GM19035 (cell line): ENCODE measurements at regions not wholly inside any gene's neighbourhood (a gene's known extent, or its start where the extent isn't known, plus 50 kb on each side); places are given as distances from the start of the nearest gene placed in this dataset.

ENCODE experiments used
- ATAC-seq: cut with Tn5 transposase; IDR thresholded peaks from one replicate; pipeline ENCODE4 v1.9.1; 2021; ENCODE audit not compliant: unreplicated experiment

- no peak for ATAC-seq
These were observed 127.2 kb downstream of the RAP2A start for GRCh38 chr13:97561182-97561581.

DNA sequence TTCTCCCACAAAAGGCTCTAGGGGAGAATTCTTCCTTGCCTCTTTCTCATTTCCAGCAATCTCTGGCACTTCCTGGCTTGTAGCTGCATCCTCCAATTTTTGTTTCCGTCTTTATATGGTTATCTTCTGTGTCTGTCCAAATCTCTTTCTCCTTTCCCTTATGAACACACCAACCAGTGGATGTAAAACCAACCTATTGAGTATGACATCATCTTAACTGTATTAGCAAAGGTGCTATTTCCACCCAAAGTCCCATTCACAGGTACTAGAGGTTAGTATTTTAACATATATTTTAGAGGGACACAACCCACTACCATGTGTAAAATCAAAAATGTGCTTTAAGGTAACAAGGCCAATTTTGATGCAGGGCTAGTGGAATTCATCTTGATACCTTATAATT is 129.0 kb downstream of the RAP2A start:
- ATAC-seq, result no peak

DNA sequence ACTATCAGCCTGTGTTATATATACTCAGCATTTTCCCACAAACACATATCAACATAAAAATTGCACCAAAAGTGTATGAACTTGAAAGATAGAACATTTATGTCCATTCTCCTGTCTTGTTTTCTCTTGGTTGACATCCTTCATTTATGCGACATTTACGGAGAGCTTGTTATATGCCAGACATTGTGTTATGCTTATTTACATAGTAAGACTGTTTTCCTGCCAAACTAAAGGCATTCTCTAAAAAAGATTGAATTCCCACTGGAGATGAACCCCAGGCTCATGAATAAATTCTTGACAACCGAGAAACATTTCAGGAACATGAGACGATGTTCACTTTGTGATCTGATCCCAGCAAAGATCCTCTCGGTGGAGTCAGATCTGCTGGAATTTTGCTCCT is 131.0 kb downstream of the RAP2A start:
- ATAC-seq, result no peak

DNA sequence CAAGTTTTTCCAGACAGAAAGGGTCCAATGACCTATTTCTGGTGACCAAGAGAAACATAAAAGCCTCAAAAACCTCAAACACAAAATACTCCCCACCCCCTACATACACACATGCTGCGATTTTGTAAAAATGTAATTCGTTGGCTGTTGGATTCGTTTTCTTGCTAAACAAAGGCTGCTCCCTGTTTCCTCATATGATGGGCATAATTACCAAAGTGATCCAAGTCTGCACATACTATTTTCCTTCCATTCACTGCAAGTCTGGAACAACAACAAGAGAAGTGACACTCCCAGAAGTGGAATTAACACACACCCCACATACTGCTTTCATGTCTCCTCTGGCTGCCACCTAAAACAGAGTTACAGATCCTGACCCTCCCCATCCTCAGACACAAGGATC is 131.9 kb downstream of the RAP2A start:
- no peak for ATAC-seq

DNA sequence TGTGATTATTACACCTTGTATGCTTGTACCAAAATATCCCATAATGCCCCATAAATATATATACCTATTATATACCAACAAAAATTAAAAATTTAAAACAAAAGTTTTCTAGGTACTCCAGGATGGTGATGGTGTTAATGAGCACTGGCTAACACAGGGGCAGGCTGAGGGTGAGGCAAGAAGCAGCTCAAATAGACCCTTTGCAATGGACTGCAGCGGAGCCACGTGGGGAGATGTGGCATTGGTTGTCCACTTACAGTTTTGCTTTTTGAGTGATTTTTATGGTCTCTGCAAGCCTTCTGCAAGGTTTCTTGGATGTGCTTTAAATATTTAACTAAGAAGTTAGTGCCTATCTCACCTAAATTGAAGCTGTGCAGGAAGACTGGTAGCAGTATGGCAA is 132.9 kb downstream of the RAP2A start:
- no peak for ATAC-seq

DNA sequence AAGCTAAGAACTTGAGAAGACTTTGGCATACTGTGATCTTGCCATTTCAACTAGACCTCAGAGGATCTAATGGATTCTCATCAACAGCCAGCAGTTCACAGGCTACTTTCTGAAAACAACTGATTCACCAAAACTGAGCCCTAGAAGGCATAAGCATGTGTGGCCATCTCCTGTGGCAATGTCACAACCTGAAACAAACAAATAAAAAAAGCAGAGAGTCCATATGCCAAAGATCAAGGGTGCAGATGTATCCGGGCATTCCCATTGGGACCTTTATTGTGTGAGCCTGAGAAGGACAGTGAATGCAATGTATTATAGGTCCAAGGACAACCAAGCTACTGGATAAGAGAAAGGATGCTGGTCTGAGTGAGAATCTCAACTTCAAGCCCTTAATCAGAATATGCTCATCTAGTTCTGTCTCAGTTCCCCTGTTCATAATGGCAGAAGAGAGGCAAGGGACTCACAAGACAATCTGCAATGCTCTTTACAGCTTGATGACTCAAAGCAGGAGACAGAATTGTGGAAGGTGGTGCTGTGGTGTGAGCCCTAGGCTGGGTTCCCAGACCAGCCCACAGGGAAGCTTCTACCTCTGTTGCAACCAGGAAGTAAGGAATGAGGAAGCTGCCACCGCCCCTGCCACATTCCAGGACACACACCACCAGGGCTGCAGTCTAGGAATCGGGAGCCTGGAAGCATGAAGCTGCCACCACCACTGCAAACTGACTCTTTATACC is 133.7 kb downstream of the RAP2A start:
- peak; percentile 88 for ATAC-seq

GRCh38 chr13:97568850-97569249 is 134.9 kb downstream of the RAP2A start:
- no peak for ATAC-seq

GRCh38 chr13:97569841-97570240 is 135.9 kb downstream of the RAP2A start:
- no peak for ATAC-seq

DNA sequence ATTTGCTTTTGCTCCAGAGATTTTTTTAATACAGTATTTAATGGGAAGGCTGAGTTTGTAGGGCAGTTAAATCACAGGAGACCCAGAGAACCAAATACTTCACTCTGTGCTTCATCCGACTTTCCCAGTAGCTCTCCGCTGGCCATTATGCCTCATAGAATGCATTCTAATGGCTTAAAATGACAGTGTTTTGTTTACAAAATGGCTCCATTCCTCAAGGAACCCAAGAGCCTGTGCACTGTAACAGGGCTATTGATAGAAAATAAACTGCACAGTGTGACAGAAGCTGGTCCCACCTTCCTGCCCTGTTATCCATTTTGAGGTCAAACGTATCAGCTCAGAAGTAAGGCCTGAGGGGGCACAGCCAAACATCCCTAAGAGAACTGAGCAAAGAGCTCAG is 136.5 kb downstream of the RAP2A start:
- ATAC-seq, result no peak

- ATAC-seq, result no peak
These were observed 139.0 kb downstream of the RAP2A start for GRCh38 chr13:97573011-97573410.

GRCh38 chr13:97574926-97575325 is 141.0 kb downstream of the RAP2A start:
- ATAC-seq, result peak; percentile 45

DNA sequence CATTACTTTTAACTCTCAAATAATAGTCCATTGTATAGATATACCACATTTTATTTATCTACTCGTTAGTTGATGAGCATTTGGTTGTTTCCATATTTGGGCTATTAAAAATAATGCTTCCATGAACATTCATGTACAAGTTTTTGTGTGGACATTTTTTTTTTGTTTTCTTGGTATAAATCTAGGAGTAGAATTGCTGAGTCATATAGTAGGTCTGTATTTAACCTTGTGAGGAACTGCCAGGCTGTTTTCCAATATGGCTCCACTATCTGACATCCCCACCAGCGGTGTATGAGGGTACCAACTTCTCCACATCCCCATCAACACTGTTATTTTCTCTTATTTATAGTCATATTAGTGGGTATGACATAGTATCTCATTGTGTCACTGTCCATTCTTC is 143.1 kb downstream of the RAP2A start:
- no peak for ATAC-seq

GRCh38 chr13:97582170-97582569 is 148.2 kb downstream of the RAP2A start:
- ATAC-seq, result no peak

- ATAC-seq, result no peak
These were observed 150.0 kb downstream of the RAP2A start for GRCh38 chr13:97583907-97584497.

DNA sequence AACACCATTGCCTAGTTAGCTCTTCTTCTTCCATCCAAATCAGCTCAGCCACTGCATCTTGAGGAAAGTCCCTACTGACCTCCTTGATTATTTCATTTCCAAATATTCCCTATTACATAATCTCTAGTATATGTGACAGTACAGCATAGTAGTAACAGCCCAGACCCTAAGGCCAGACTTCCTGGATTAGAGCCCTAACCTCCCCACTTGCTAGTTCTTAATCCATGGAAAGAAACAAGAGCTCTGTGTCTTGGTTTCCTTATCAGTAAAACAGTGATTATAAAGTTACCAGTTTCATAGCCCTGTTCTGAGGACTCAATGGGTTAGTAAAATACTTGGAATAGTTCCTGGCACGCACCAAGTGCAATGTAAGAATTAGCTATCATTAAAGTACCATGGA is 153.0 kb downstream of the RAP2A start:
- ATAC-seq, result no peak

GRCh38 chr13:97588993-97589392 is 155.0 kb downstream of the RAP2A start:
- ATAC-seq, result no peak

DNA sequence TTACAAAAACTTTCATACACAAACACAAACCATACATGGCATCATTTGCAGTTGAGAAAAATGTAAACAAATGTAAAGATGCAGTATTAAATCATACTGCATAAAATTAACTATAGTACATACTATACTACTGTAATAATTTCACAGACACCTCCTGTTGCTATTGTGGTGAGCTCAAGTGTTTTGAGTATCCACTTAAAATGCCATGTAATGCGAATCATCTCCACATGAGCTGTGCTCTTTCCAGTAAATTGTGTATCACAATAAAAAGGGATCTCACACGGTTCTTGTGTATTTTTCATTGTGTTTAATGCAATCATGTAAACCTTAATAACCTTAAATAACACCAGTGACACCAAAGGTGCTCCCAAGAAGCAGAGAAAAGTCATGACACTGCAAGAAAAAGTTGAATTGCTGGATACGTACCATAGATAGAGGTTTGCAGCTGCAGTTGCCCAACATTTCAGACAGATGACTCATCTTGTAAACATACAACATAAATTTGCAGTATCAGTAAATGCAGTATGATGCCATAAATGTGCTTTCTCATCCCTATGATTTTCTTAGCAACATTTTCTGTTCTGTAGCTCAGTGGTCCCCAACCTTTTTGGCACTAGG is 166.6 kb downstream of the RAP2A start:
- no peak for ATAC-seq

DNA sequence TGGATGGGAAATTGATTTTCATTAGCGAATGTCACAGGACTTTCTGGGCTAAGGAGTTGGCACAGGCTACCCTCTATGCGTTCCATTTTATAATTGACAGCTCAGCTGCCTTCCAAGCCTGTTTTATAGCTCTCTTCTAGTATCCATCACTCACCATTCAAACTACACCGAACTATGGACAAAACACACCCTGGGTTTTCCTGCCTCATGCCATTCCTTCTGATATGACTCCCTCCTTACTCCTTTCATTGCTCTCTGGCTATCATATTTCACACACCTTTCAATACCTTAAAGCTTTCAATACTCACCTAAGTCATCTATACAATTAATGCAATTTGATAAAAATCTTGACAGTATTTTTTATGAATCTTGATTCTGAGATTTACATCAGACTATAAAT is 181.3 kb downstream of the RAP2A start:
- ATAC-seq, result no peak

GRCh38 chr13:97616385-97616784 is 182.4 kb downstream of the RAP2A start:
- ATAC-seq, result no peak

DNA sequence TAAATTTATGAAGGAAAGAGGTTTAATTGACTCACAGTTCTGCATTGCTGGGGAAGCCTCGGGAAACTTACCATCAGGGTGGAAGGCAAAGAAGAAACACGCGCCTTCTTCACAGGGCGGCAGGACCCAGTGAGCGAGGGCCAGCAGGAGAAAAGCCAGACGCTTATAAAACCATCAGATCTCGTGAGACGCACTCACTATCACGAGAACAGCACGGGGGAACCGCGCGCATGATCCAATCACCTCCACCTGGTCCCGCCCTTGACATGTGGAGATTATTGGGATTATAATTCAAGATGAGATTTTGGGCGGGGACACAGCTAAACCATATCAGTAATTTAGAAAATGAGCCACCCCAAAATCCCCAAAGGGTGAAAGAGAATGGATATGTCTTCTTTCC is 187.1 kb downstream of the RAP2A start:
- ATAC-seq, result no peak

DNA sequence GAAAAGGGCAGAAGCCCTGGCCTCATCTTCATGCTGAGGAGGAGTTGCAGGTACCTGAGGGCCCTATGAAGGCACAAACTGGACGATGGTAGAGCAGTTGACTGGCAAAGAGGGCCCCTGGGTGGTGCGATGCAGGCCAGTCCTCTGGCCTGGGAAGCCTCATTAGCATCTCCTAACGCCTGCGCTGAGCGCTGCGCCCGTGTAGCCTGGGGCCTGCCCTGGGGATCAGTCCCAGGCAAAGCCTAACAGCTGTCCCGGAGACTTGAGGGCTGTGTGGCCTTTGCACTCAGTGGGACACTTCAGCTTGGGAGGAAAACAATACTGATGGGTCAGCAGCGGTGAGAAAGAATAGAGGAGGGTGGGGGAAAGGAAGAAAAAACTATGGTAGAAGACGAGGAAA is 187.7 kb downstream of the RAP2A start:
- ATAC-seq, result no peak

- ATAC-seq, result no peak
These were observed 193.6 kb downstream of the RAP2A start for GRCh38 chr13:97627566-97627965.
